Activated CD8-positive, alpha-beta memory T cell treated with anti-CD3 and anti-CD28 coated beads for 24 hours (primary cell): ENCODE measurements at regions not wholly inside any gene's neighbourhood (a gene's known extent, or its start where the extent isn't known, plus 50 kb on each side); places are given as distances from the start of the nearest gene placed in this dataset.
"Not testable (repeated sequence)": the region's sequence is repeated elsewhere in the genome, so short reads cannot be mapped to it uniquely, and the experiment has no call there.

ENCODE experiments used
- DNase-seq: peaks from one replicate; pipeline ENCODE4 v3.0.0-alpha.2; 2020

GRCh38 chr5:36435516-36435915, 133.8 kb upstream of the RANBP3L start:
- no peak for DNase-seq

GRCh38 chr5:36436306-36436705, 134.6 kb upstream of the RANBP3L start:
- DNase-seq, result no peak

GRCh38 chr5:36438765-36439561, 137.3 kb upstream of the RANBP3L start:
- DNase-seq, result no peak

GRCh38 chr5:36440300-36440699, 138.6 kb upstream of the RANBP3L start:
- no peak for DNase-seq

- no peak for DNase-seq
Observed at GRCh38 chr5:36441280-36441679, 139.6 kb upstream of the RANBP3L start.

GRCh38 chr5:36442352-36442751, 140.7 kb upstream of the RANBP3L start:
- DNase-seq, result no peak

GRCh38 chr5:36442796-36443195, 141.1 kb upstream of the RANBP3L start:
- no peak for DNase-seq

- no peak for DNase-seq
Observed at GRCh38 chr5:36443941-36444340, 142.2 kb upstream of the RANBP3L start.

GRCh38 chr5:36444582-36445418, 143.1 kb upstream of the RANBP3L start:
- DNase-seq, result no peak

- no peak for DNase-seq
Observed at GRCh38 chr5:36447776-36448175, 146.1 kb upstream of the RANBP3L start.

- DNase-seq, result no peak
Observed at GRCh38 chr5:36450229-36451014, 148.7 kb upstream of the RANBP3L start.

GRCh38 chr5:36452424-36453006, 150.8 kb upstream of the RANBP3L start:
- DNase-seq, result no peak

- no peak for DNase-seq
Observed at GRCh38 chr5:36457511-36458270, 148.7 kb upstream of the SLC1A3 start.

- no peak for DNase-seq
Observed at GRCh38 chr5:36458746-36459145, 147.7 kb upstream of the SLC1A3 start.

- no peak for DNase-seq
Observed at GRCh38 chr5:36459176-36460135, 146.9 kb upstream of the SLC1A3 start.

- DNase-seq, result no peak
Observed at GRCh38 chr5:36462295-36463021, 143.9 kb upstream of the SLC1A3 start.

GRCh38 chr5:36475942-36476341, 130.5 kb upstream of the SLC1A3 start:
- not testable (repeated sequence) for DNase-seq

- DNase-seq, result no peak
Observed at GRCh38 chr5:36478646-36479317, 127.6 kb upstream of the SLC1A3 start.

- DNase-seq, result no peak
Observed at GRCh38 chr5:36481454-36482120, 124.8 kb upstream of the SLC1A3 start.
